Right lobe of liver (tissue), 4 donors: ENCODE measurements at regions not wholly inside any gene's neighbourhood (a gene's known extent, or its start where the extent isn't known, plus 50 kb on each side); places are given as distances from the start of the nearest gene placed in this dataset.

Experiments used
- CTCF ChIP-seq, 4 donors: fragments of 200-600 bp in 3 of 4; fragments of 450-650 bp in 1 of 4; IDR thresholded peaks; one replicate each; pipeline versions ENCODE4 v1.5.1 to v1.8.0; 2016 to 2022; ENCODE audit warnings: antibody characterized with exemption in 4 of 4, mild to moderate bottlenecking in 2 of 4
- POLR2A ChIP-seq: fragments of 450-650 bp; IDR thresholded peaks from one replicate; pipeline ENCODE4 v1.6.1; 2017; ENCODE audit warnings: antibody characterized with exemption, mild to moderate bottlenecking
- donor health status: DM: no; HTN: no; CAD: no.
- donor health status: DM: no; HTN: no; CAD: no.
- donor health status: DM: no; HTN: yes; CAD: no.

- TF ChIP-seq CTCF (IDR thresholded peaks at IDR 0.05) (no peak), POLR2A (no peak)
These were observed 132.3 kb upstream of the RASGRP1 start for GRCh38 chr15:38696790-38697495.
